GM12878 (cell line): ENCODE measurements at regions not wholly inside any gene's neighbourhood (a gene's known extent, or its start where the extent isn't known, plus 50 kb on each side); places are given as distances from the start of the nearest gene placed in this dataset.

Experiments used
- ATAC-seq: fragments of 200-7000 bp; cut with Tn5 transposase; 3 replicates; pipeline ENCODE4 v1.9.1; 2020; ENCODE audit warnings: mild to moderate bottlenecking, moderate library complexity
- BruUV-seq: library from RNA; stranded (reverse); fragments of 400-500 nt; replicated peaks from 2 replicates; lab custom pipeline; 2021; lab: Mats Ljungman, UMichigan
- CTCF ChIA-PET: fragments of 300-600 bp; sonication (Branson Sonifier 250); formaldehyde crosslinking; extraction: SDS; loops from one replicate; lab custom pipeline; 2021; ENCODE audit warnings: inconsistent platforms; lab: Yijun Ruan, JAX
- POLR2A ChIA-PET: fragments of 350-600 bp; formaldehyde crosslinking; extraction: SDS; loops from one replicate; lab custom pipeline; 2021; ENCODE audit warnings: inconsistent platforms; lab: Charles Lee
- RAD21 ChIA-PET: fragments of 300-600 bp; sonication (Branson Sonifier 250); formaldehyde crosslinking; loops from one replicate; lab custom pipeline; 2023; ENCODE audit warnings: antibody characterized with exemption; ENCODE audit not compliant: unreplicated experiment; lab: Charles Lee
- SMC1A ChIA-PET: fragments of 300-600 bp; sonication (Branson Sonifier 250); formaldehyde crosslinking; loops from one replicate; lab custom pipeline; 2023; ENCODE audit not compliant: unreplicated experiment, uncharacterized antibody; lab: Charles Lee
- DNase-seq: peaks from one replicate; pipeline ENCODE4 v3.0.0-alpha.2; 2011; ENCODE audit warnings: low read depth, low spot score
- FAIRE-seq: peaks from 3 replicates; lab custom pipeline; 2011; peaks lifted over from hg19 to GRCh38; lab: Jason Lieb, UNC
- H2AFZ ChIP-seq: 2 replicates; pipeline ENCODE4 v1.6.0; 2011; ENCODE audit warnings: low read depth, low read length, control low read depth; ENCODE audit not compliant: control insufficient read depth
- H3K27ac ChIP-seq: 2 replicates; pipeline ENCODE4 v1.5.1; 2011; ENCODE audit warnings: control low read depth; ENCODE audit not compliant: control insufficient read depth, insufficient read depth
- H3K27me3 ChIP-seq, 2 experiments: replicated peaks in 1 of 2; 2 replicates each; pipeline versions ENCODE4 v1.6.0 to v1.6.1; 2011; ENCODE audit warnings: low read length in 1 of 2; ENCODE audit not compliant: control insufficient read depth in 2 of 2, insufficient read depth in 2 of 2
- H3K36me3 ChIP-seq, 2 experiments: 2 replicates each; pipeline ENCODE4 v1.5.1; 2011; ENCODE audit warnings: low read length in 1 of 2; ENCODE audit not compliant: control insufficient read depth in 2 of 2, insufficient read depth in 2 of 2
- H3K4me1 ChIP-seq: 2 replicates; pipeline ENCODE4 v1.6.1; 2011; ENCODE audit warnings: mild to moderate bottlenecking, low read length, moderate library complexity, mixed read lengths; ENCODE audit not compliant: control insufficient read depth, insufficient read depth
- H3K4me2 ChIP-seq: 2 replicates; pipeline ENCODE4 v1.6.0; 2011; ENCODE audit warnings: control low read depth; ENCODE audit not compliant: control insufficient read depth, insufficient read depth
- H3K4me3 ChIP-seq: fragments of 200-600 bp; sonication (generic); 2 replicates; pipeline ENCODE4 v1.5.1; 2016
- H3K79me2 ChIP-seq: 2 replicates; pipeline ENCODE4 v1.6.0; 2011; ENCODE audit warnings: low read length; ENCODE audit not compliant: control insufficient read depth, insufficient read depth
- H3K9ac ChIP-seq: 2 replicates; pipeline ENCODE4 v1.8.0; 2011; ENCODE audit warnings: low read length, control low read depth, mixed read lengths; ENCODE audit not compliant: control insufficient read depth, insufficient read depth
- H3K9me3 ChIP-seq: replicated peaks from 3 replicates; pipeline ENCODE4 v1.5.1; 2011; ENCODE audit warnings: mild to moderate bottlenecking, low read length; ENCODE audit not compliant: control insufficient read depth, insufficient read depth
- H4K20me1 ChIP-seq: 2 replicates; pipeline ENCODE4 v1.6.0; 2011; ENCODE audit not compliant: control insufficient read depth, insufficient read depth
- BHLHE40 ChIP-seq, 2 experiments: fragments of 450-650 bp in 1 of 2; IDR thresholded peaks; 2 replicates each; pipeline ENCODE4 v1.6.1; 2011 to 2017; ENCODE audit warnings: low read depth in 2 of 2, borderline replicate concordance in 1 of 2, improper control_type of control experiment in 1 of 2, low read length in 1 of 2, mild to moderate bottlenecking in 1 of 2
- CHD2 ChIP-seq: IDR thresholded peaks from 2 replicates; pipeline ENCODE4 v1.6.1; 2011; ENCODE audit warnings: low read depth, low read length, improper control_type of control experiment, borderline replicate concordance
- FOXK2 ChIP-seq: fragments of 450-650 bp; IDR thresholded peaks from 2 replicates; pipeline ENCODE4 v1.6.1; 2017; ENCODE audit warnings: mild to moderate bottlenecking, moderate library complexity
- PML ChIP-seq: IDR thresholded peaks from 2 replicates; pipeline ENCODE4 v1.6.1; 2012; ENCODE audit warnings: low read length, inconsistent platforms
- RBBP5 ChIP-seq: fragments of 200-600 bp; sonication (generic); conservative IDR thresholded peaks from 2 replicates; pipeline ENCODE4 v1.6.1; 2016
- WRNIP1 ChIP-seq: IDR thresholded peaks from 2 replicates; pipeline ENCODE4 v1.6.1; 2011; ENCODE audit warnings: low read depth, low read length, improper control_type of control experiment, borderline replicate concordance
- WGBS: methylation state at CpG from one replicate; pipeline ENCODE4 v1.1.6; 2016; ENCODE audit warnings: low lambda C conversion rate; ENCODE audit not compliant: insufficient replicate concordance, insufficient coverage; ENCODE audit errors: missing lambda C conversion rate; 5-methylcytosine and 5-hydroxymethylcytosine counted together
- in situ Hi-C: fragments of 300-500 bp; cut with MboI; formaldehyde crosslinking; loops from 9 replicates; pipeline ENCODE4 v1.14.3; 2018; ENCODE audit warnings: mixed read lengths
- intact Hi-C: fragments of 100-400 bp; cut with micrococcal nuclease; formaldehyde crosslinking; loops from one replicate; pipeline ENCODE4 v1.14.2; 2022; ENCODE audit not compliant: unreplicated experiment
- TF ChIP-seq, protein P1 (sequence below): IDR thresholded peaks from 2 replicates; pipeline ENCODE4 v1.6.1; 2012; ENCODE audit warnings: mild to moderate bottlenecking, low read depth, low read length
- TF ChIP-seq, protein P2 (sequence below): IDR thresholded peaks from 2 replicates; pipeline ENCODE4 v1.6.1; 2012; ENCODE audit warnings: low read depth, low read length, improper control_type of control experiment
- TF ChIP-seq, protein P3 (sequence below): fragments of 450-650 bp; IDR thresholded peaks from 2 replicates; pipeline ENCODE4 v1.6.1; 2018; ENCODE audit warnings: mild to moderate bottlenecking, low read depth, moderate library complexity; ENCODE audit not compliant: partially characterized antibody
- TF ChIP-seq, protein P4 (sequence below): fragments of 450-650 bp; IDR thresholded peaks from 2 replicates; pipeline ENCODE4 v1.6.1; 2017; ENCODE audit warnings: borderline replicate concordance
- TF ChIP-seq, protein P5 (sequence below): fragments of 450-650 bp; IDR thresholded peaks from 2 replicates; pipeline ENCODE4 v1.6.1; 2014; ENCODE audit warnings: mild to moderate bottlenecking
- TF ChIP-seq, protein P6 (sequence below): IDR thresholded peaks from 2 replicates; pipeline ENCODE4 v1.6.1; 2011; ENCODE audit warnings: borderline replicate concordance, low read depth, mild to moderate bottlenecking, moderate library complexity, mixed read lengths, low read length; ENCODE audit not compliant: insufficient read depth; ENCODE audit errors: extremely low read length

DNA sequence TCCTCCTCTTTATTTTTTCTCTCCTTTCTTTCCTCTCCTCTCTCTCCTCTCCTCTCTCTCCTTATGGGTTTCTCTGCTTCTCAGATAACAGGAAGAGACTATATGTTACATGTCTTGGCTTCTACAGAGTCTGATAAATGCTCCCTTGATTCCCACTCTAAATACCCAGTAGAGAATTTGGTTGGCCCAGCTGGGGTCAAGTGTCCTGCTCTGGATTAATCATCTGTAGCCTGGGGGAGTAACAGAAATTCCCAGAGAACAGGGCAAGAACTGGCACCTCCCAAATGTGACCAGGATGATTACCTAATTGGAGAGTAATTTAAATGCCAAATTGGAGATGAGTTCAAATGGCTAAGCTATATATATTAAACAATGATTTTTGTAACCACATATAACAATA lies 146.1 kb upstream of the LMO4 start (continued):
- TF ChIP-seq, protein P1, sequence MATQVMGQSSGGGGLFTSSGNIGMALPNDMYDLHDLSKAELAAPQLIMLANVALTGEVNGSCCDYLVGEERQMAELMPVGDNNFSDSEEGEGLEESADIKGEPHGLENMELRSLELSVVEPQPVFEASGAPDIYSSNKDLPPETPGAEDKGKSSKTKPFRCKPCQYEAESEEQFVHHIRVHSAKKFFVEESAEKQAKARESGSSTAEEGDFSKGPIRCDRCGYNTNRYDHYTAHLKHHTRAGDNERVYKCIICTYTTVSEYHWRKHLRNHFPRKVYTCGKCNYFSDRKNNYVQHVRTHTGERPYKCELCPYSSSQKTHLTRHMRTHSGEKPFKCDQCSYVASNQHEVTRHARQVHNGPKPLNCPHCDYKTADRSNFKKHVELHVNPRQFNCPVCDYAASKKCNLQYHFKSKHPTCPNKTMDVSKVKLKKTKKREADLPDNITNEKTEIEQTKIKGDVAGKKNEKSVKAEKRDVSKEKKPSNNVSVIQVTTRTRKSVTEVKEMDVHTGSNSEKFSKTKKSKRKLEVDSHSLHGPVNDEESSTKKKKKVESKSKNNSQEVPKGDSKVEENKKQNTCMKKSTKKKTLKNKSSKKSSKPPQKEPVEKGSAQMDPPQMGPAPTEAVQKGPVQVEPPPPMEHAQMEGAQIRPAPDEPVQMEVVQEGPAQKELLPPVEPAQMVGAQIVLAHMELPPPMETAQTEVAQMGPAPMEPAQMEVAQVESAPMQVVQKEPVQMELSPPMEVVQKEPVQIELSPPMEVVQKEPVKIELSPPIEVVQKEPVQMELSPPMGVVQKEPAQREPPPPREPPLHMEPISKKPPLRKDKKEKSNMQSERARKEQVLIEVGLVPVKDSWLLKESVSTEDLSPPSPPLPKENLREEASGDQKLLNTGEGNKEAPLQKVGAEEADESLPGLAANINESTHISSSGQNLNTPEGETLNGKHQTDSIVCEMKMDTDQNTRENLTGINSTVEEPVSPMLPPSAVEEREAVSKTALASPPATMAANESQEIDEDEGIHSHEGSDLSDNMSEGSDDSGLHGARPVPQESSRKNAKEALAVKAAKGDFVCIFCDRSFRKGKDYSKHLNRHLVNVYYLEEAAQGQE = no peak
- TF ChIP-seq, protein P2, sequence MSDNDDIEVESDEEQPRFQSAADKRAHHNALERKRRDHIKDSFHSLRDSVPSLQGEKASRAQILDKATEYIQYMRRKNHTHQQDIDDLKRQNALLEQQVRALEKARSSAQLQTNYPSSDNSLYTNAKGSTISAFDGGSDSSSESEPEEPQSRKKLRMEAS = no peak

DNA sequence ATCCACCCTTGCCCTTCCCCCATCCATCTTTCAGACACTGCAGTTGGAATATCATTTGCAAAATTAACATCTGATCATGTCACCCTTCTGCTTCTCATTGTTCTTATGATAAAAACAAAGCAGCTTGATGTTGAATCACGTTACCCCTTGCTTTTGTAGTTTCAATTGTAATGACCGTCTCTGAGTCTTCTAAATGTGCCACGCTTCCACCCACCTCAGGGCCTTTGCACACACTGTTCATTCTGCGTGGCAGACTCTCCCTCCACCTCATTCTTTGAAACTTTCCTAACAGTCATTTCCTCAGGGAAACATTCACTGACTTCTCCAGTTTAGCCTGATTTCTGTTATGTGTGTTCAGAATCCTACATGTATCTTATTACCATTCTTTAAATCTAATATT lies 143.6 kb upstream of the LMO4 start:
- ATAC-seq (no peak), DNase-seq (no peak), FAIRE-seq (no peak)
- ChIA-PET POLR2A (interaction anchor here (0.6 kb wide), 1 partner anchor 229 kb away, joined by 4 read pairs; no protein-coding TSS in a partner anchor), CTCF (interaction anchor here (0.6 to 0.8 kb wide), 2 partner anchors 11 to 39 kb away, joined by 3 read pairs; no protein-coding TSS in a partner anchor), RAD21 (no interaction called here), SMC1A (interaction anchor here (0.6 to 0.7 kb wide), 2 partner anchors 14 to 275 kb away, joined by 3 read pairs; no protein-coding TSS in a partner anchor)
- no peaks in the 10 kb centered on the region for H3K79me2 ChIP-seq
- no peak overlapping the region for H3K27ac ChIP-seq
- H3K4me1 ChIP-seq = no peaks in the 10 kb centered on the region
- BruUV-seq = no TSS peak
- peaks cover 0 to 2% of the 10 kb centered on the region in 2 experiments; a peak in 2 of 4 replicates for H3K27me3 ChIP-seq
- H3K9me3 ChIP-seq = no peaks in the 10 kb centered on the region
- WGBS = 47% methylated on average over 4 of the region's 4 CpGs
- H3K36me3 ChIP-seq = no peaks in the 10 kb centered on the region
- H4K20me1 ChIP-seq = no peaks in the 10 kb centered on the region
- no peak overlapping the region for H3K4me3 ChIP-seq
- in situ Hi-C loops (no loop called here), intact Hi-C loops (no loop called here)
- no peak overlapping the region for H3K4me2 ChIP-seq
- no peak overlapping the region for H2AFZ ChIP-seq
- no peak overlapping the region for H3K9ac ChIP-seq
- no peak for TF ChIP-seq RBBP5
- TF ChIP-seq, protein P3, sequence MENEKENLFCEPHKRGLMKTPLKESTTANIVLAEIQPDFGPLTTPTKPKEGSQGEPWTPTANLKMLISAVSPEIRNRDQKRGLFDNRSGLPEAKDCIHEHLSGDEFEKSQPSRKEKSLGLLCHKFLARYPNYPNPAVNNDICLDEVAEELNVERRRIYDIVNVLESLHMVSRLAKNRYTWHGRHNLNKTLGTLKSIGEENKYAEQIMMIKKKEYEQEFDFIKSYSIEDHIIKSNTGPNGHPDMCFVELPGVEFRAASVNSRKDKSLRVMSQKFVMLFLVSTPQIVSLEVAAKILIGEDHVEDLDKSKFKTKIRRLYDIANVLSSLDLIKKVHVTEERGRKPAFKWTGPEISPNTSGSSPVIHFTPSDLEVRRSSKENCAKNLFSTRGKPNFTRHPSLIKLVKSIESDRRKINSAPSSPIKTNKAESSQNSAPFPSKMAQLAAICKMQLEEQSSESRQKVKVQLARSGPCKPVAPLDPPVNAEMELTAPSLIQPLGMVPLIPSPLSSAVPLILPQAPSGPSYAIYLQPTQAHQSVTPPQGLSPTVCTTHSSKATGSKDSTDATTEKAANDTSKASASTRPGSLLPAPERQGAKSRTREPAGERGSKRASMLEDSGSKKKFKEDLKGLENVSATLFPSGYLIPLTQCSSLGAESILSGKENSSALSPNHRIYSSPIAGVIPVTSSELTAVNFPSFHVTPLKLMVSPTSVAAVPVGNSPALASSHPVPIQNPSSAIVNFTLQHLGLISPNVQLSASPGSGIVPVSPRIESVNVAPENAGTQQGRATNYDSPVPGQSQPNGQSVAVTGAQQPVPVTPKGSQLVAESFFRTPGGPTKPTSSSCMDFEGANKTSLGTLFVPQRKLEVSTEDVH = no peak
- TF ChIP-seq, protein P4, sequence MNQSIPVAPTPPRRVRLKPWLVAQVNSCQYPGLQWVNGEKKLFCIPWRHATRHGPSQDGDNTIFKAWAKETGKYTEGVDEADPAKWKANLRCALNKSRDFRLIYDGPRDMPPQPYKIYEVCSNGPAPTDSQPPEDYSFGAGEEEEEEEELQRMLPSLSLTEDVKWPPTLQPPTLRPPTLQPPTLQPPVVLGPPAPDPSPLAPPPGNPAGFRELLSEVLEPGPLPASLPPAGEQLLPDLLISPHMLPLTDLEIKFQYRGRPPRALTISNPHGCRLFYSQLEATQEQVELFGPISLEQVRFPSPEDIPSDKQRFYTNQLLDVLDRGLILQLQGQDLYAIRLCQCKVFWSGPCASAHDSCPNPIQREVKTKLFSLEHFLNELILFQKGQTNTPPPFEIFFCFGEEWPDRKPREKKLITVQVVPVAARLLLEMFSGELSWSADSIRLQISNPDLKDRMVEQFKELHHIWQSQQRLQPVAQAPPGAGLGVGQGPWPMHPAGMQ = no peak
- no peak for TF ChIP-seq BHLHE40 (IDR thresholded peaks at IDR 0.05; ENCODE audit: borderline replicate concordance in 1 of 2, low read depth in 2 of 2, low read length in 1 of 2)
- TF ChIP-seq CHD2 = no peak
- TF ChIP-seq, protein P5, sequence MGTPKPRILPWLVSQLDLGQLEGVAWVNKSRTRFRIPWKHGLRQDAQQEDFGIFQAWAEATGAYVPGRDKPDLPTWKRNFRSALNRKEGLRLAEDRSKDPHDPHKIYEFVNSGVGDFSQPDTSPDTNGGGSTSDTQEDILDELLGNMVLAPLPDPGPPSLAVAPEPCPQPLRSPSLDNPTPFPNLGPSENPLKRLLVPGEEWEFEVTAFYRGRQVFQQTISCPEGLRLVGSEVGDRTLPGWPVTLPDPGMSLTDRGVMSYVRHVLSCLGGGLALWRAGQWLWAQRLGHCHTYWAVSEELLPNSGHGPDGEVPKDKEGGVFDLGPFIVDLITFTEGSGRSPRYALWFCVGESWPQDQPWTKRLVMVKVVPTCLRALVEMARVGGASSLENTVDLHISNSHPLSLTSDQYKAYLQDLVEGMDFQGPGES = no peak
- no peak for TF ChIP-seq FOXK2
- no peak for TF ChIP-seq WRNIP1
- TF ChIP-seq, protein P6, sequence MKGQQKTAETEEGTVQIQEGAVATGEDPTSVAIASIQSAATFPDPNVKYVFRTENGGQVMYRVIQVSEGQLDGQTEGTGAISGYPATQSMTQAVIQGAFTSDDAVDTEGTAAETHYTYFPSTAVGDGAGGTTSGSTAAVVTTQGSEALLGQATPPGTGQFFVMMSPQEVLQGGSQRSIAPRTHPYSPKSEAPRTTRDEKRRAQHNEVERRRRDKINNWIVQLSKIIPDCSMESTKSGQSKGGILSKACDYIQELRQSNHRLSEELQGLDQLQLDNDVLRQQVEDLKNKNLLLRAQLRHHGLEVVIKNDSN = no peak
- TF ChIP-seq PML = no peak
